Body of pancreas (tissue), 4 donors: ENCODE measurements at regions not wholly inside any gene's neighbourhood (a gene's known extent, or its start where the extent isn't known, plus 50 kb on each side); places are given as distances from the start of the nearest gene placed in this dataset.

Source experiments
- ATAC-seq: fragments of 150-250 bp; one replicate; pipeline ENCODE4 v1.9.1; 2016
- DNase-seq, 4 donors: peaks; one replicate each; pipeline ENCODE4 v3.0.0-alpha.2; 2019
- H3K27ac ChIP-seq, 4 donors: fragments of 200-600 bp; sonication (generic); 1 replicate in 3 of 4; 2 replicates in 1 of 4; pipeline versions ENCODE4 v1.5.1 to v1.6.1; 2016 to 2019; ENCODE audit warnings: mild to moderate bottlenecking in 1 of 4, mixed read lengths in 1 of 4, moderate library complexity in 1 of 4
- H3K27me3 ChIP-seq, 2 donors: fragments of 200-600 bp; sonication (generic); one replicate each; pipeline ENCODE4 v1.6.0; 2016; ENCODE audit warnings: mild to moderate bottlenecking in 1 of 2
- H3K36me3 ChIP-seq, 2 donors: fragments of 200-600 bp; sonication (generic); replicated peaks in 1 of 2; 2 replicates each; pipeline ENCODE4 v1.5.1; 2016; ENCODE audit warnings: low read depth in 2 of 2; ENCODE audit not compliant: insufficient read depth in 1 of 2
- H3K4me1 ChIP-seq: fragments of 200-600 bp; sonication (generic); one replicate; pipeline ENCODE4 v1.6.0; 2016
- H3K4me3 ChIP-seq, 2 donors: fragments of 200-600 bp; sonication (generic); 1 replicate in 1 of 2; 2 replicates in 1 of 2; pipeline ENCODE4 v1.5.1; 2016 to 2019
- H3K9me3 ChIP-seq, 3 donors: fragments of 200-600 bp; sonication (generic); 1 replicate in 2 of 3; 2 replicates in 1 of 3; pipeline ENCODE4 v1.5.1; 2016
- POLR2A ChIP-seq, 3 donors: fragments of 450-650 bp; IDR thresholded peaks; one replicate each; pipeline ENCODE4 v1.6.1; 2016; ENCODE audit warnings: antibody characterized with exemption in 3 of 3, mild to moderate bottlenecking in 2 of 3
- WGBS, 2 donors: methylation state at CpG; one replicate each; pipeline ENCODE4 v1.1.5; 2017; 5-methylcytosine and 5-hydroxymethylcytosine counted together
- intact Hi-C: fragments of 100-400 bp; cut with DNase I; formaldehyde crosslinking; loops from one replicate; pipeline ENCODE4 v1.15.1; 2023
- TF ChIP-seq, protein P1 (sequence below), 7 experiments: fragments of 450-650 bp in 4 of 7; fragments of 200-600 bp in 3 of 7; sonication (generic) in 3 of 7; IDR thresholded peaks; one replicate each; pipeline ENCODE4 v1.5.1; 2016 to 2019; ENCODE audit warnings: antibody characterized with exemption in 7 of 7

DNA sequence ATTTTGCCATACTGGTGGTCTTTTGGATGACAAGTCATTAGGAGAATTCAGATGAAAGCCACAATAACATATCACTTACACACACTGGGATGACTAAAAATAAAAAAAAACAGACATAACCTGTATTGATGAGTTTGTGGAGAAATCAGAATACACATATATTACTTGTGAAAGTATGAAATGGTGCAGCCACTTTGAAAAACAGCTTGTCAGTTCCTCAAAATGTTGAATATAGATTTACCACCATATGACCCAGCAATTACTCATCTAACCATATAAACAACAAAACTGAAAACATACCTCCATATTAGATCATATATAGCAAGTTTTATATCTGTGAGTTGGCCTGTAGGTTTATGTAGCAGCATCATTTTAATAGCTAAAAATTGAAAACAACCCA, 608.7 kb downstream of the TLL1 start:
- H3K4me1 ChIP-seq: peaks cover 20% of the 10 kb centered on the region
- no peaks in the 10 kb centered on the region for H3K9me3 ChIP-seq
- no peak overlapping the region for H3K4me3 ChIP-seq
- H3K27ac ChIP-seq: no peak overlapping the region
- TF ChIP-seq POLR2A (IDR thresholded peaks at IDR 0.05): no peak
- TF ChIP-seq, protein P1, sequence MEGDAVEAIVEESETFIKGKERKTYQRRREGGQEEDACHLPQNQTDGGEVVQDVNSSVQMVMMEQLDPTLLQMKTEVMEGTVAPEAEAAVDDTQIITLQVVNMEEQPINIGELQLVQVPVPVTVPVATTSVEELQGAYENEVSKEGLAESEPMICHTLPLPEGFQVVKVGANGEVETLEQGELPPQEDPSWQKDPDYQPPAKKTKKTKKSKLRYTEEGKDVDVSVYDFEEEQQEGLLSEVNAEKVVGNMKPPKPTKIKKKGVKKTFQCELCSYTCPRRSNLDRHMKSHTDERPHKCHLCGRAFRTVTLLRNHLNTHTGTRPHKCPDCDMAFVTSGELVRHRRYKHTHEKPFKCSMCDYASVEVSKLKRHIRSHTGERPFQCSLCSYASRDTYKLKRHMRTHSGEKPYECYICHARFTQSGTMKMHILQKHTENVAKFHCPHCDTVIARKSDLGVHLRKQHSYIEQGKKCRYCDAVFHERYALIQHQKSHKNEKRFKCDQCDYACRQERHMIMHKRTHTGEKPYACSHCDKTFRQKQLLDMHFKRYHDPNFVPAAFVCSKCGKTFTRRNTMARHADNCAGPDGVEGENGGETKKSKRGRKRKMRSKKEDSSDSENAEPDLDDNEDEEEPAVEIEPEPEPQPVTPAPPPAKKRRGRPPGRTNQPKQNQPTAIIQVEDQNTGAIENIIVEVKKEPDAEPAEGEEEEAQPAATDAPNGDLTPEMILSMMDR (IDR thresholded peaks at IDR 0.05): no peak
- H3K27me3 ChIP-seq: no peaks in the 10 kb centered on the region
- no peak for DNase-seq
- intact Hi-C loops: no loop called here
- no peak for ATAC-seq
- no peaks in the 10 kb centered on the region for H3K36me3 ChIP-seq

DNA sequence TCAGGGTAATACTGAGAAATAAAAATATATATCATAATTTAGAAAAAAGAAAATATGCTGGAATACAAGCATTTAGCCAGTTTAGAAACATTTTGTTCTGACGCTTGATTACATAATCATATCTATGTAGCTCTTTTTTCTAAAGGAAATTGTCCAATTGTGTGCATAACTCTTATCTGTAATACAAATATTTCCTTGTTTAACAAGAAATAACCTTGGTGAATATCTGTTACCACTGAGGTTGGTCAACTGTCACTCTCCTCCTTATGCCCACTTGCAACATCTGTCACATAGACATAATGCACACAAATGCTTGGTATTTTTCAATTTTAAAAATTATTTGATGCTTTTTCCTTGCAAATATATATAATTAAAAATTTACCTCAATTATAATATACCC, 609.7 kb downstream of the TLL1 start:
- 10 to 14% methylated on average over 1 of the region's 1 CpG for WGBS, 2 donors
- Histone ChIP-seq H3K4me1 (peaks cover 20% of the 10 kb centered on the region), H3K27me3 (no peaks in the 10 kb centered on the region), H3K27ac (peak overlapping the region in 1 of 4 donors; percentile 55), H3K9me3 (no peaks in the 10 kb centered on the region), H3K4me3 (no peak overlapping the region), H3K36me3 (no peaks in the 10 kb centered on the region)
- TF ChIP-seq, protein P1 (IDR thresholded peaks at IDR 0.05): no peak
- no peak for TF ChIP-seq POLR2A (IDR thresholded peaks at IDR 0.05)
- intact Hi-C loops: no loop called here
- peak; percentile 98 for ATAC-seq
- peak in 1 of 4 donors; percentile 31 for DNase-seq

DNA sequence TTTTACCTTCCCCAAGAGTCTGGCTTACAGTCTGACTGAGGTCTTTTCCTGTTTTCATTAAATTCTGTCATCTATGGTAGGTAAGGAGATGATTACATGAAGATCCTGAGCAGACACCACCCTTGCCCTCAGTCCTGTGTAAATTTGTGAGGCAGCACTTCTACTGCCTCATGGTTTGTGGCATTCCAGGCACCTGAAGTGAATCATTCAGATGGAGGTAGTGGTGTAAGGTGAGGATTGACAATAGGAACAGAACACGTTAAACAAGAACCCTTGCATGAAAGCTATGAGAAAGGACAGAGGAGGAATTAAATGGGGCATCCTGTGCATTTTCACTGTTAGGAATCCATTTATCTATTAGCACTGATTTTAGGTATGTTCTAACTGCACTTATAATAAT, 618.6 kb downstream of the TLL1 start:
- ATAC-seq (no peak), DNase-seq (no peak)
- H3K27me3 ChIP-seq: no peaks in the 10 kb centered on the region
- WGBS, 2 donors: 59 to 76% methylated on average over 1 of the region's 1 CpG
- TF ChIP-seq, protein P1 (IDR thresholded peaks at IDR 0.05): no peak
- TF ChIP-seq POLR2A (IDR thresholded peaks at IDR 0.05): no peak
- intact Hi-C loops: no loop called here
- H3K36me3 ChIP-seq: no peaks in the 10 kb centered on the region
- H3K4me3 ChIP-seq: no peak overlapping the region
- H3K27ac ChIP-seq: no peak overlapping the region
- no peaks in the 10 kb centered on the region for H3K9me3 ChIP-seq
- no peaks in the 10 kb centered on the region for H3K4me1 ChIP-seq

DNA sequence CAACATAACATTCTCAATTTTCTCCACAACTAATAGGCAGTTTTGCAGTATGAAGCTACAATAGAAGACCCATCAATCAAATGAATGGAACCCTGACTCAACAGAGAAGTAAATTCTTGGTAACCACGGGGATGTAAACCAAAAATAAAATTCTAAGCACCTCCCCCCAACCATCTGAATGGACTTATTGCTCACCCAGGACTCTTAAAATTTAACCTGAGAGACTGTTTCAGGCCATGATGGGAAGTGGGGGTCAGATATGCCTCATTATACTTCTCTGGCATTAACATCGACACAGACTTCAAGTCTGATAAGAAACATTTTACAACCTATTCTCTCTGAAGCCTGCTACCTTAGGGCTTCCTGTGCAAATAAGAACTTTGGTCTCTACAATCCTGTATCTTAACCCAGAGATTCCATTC, 620.9 kb downstream of the TLL1 start:
- Histone ChIP-seq H3K4me1 (no peaks in the 10 kb centered on the region), H3K36me3 (no peaks in the 10 kb centered on the region), H3K9me3 (no peaks in the 10 kb centered on the region), H3K27me3 (no peaks in the 10 kb centered on the region), H3K4me3 (no peak overlapping the region), H3K27ac (no peak overlapping the region)
- 2 to 16% methylated on average over 2 of the region's 2 CpGs for WGBS, 2 donors
- ATAC-seq (no peak), DNase-seq (no peak)
- intact Hi-C loops: no loop called here
- no peak for TF ChIP-seq POLR2A (IDR thresholded peaks at IDR 0.05)
- TF ChIP-seq, protein P1 (IDR thresholded peaks at IDR 0.05): no peak

DNA sequence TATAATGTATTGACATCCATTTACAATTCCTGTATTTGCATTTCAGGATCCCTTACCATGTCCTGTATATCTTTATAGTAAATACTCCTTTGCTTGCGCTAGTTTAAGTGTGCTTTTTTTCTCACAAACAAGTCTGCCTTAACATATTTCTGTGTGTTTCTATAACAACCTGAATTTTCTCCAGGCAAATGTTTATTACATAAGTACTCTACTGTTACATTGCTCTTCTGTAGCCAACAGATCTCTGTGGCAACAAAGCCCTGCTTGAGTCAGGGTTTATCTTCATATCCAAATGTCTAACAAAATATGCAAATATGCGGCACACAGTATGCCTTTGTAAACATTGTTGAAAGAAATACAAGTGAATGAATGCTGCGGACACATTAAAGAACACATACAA, 625.5 kb downstream of the TLL1 start:
- Histone ChIP-seq H3K4me3 (no peak overlapping the region), H3K9me3 (no peaks in the 10 kb centered on the region), H3K36me3 (no peaks in the 10 kb centered on the region), H3K4me1 (no peaks in the 10 kb centered on the region), H3K27ac (no peak overlapping the region), H3K27me3 (no peaks in the 10 kb centered on the region)
- WGBS, 2 donors: 73% methylated on average over 3 of the region's 3 CpGs
- no peak for TF ChIP-seq POLR2A (IDR thresholded peaks at IDR 0.05)
- TF ChIP-seq, protein P1 (IDR thresholded peaks at IDR 0.05): no peak
- DNase-seq (no peak), ATAC-seq (no peak)
- intact Hi-C loops: no loop called here
